Transverse colon (tissue), 4 donors: ENCODE measurements at regions not wholly inside any gene's neighbourhood (a gene's known extent, or its start where the extent isn't known, plus 50 kb on each side); places are given as distances from the start of the nearest gene placed in this dataset.
"Not testable (repeated sequence)": the region's sequence is repeated elsewhere in the genome, so short reads cannot be mapped to it uniquely, and the experiment has no call there.

Experiments used
- DNase-seq: peaks from one replicate; pipeline ENCODE4 v3.0.0-alpha.2; 2019
- H3K27ac ChIP-seq, 4 donors: fragments of 200-600 bp; sonication (generic); 2 replicates each; pipeline ENCODE4 v1.5.1; 2016 to 2018; ENCODE audit warnings: inconsistent platforms in 4 of 4
- H3K27me3 ChIP-seq: fragments of 200-600 bp; sonication (generic); 2 replicates; pipeline ENCODE4 v1.5.1; 2017; ENCODE audit warnings: inconsistent platforms
- H3K36me3 ChIP-seq, 4 donors: fragments of 200-600 bp; sonication (generic); 2 replicates each; pipeline ENCODE4 v1.5.1; 2017 to 2019; ENCODE audit warnings: inconsistent platforms in 4 of 4
- H3K4me1 ChIP-seq, 4 donors: fragments of 200-600 bp; sonication (generic); 2 replicates each; pipeline ENCODE4 v1.5.1; 2017 to 2020; ENCODE audit warnings: inconsistent platforms in 4 of 4
- H3K4me3 ChIP-seq, 4 donors: fragments of 200-600 bp; sonication (generic); 1 replicate in 1 of 4; 2 replicates in 3 of 4; pipeline versions ENCODE4 v1.5.1 to v1.6.1; 2017 to 2019; ENCODE audit warnings: inconsistent platforms in 4 of 4
- H3K9me3 ChIP-seq, 2 donors: fragments of 200-600 bp; sonication (generic); 2 replicates each; pipeline ENCODE4 v1.5.1; 2017 to 2019; ENCODE audit warnings: inconsistent platforms in 2 of 2
- CTCF ChIP-seq, 5 experiments: fragments of 200-600 bp in 3 of 5; fragments of 450-650 bp in 2 of 5; sonication (generic) in 3 of 5; IDR thresholded peaks; 1 replicate in 2 of 5; 2 replicates in 3 of 5; pipeline ENCODE4 v1.5.1; 2016 to 2017; ENCODE audit warnings: antibody characterized with exemption in 5 of 5, inconsistent platforms in 3 of 5, mild to moderate bottlenecking in 2 of 5, moderate library complexity in 1 of 5
- EP300 ChIP-seq: sonication (generic); formaldehyde crosslinking; IDR thresholded peaks from one replicate; pipeline ENCODE4 v1.6.1; 2017; ENCODE audit warnings: antibody characterized with exemption, low read depth
- POLR2A ChIP-seq: fragments of 450-650 bp; IDR thresholded peaks from one replicate; pipeline ENCODE4 v1.6.1; 2016; ENCODE audit warnings: antibody characterized with exemption, mild to moderate bottlenecking, moderate library complexity
- POLR2AphosphoS5 ChIP-seq, 3 donors: sonication (generic); formaldehyde crosslinking; IDR thresholded peaks; one replicate each; pipeline ENCODE4 v1.6.1; 2016; ENCODE audit warnings: antibody characterized with exemption in 3 of 3
- WGBS, 2 donors: methylation state at CpG; one replicate each; pipeline ENCODE4 v1.1.5; 2018; ENCODE audit warnings: low coverage in 1 of 2; 5-methylcytosine and 5-hydroxymethylcytosine counted together
- in situ Hi-C, 4 donors: fragments of 200-750 bp; cut with MboI; loops; one replicate each; pipeline versions ENCODE4 v1.15.0 to v1.15.1; 2017; ENCODE audit warnings: low sequenced_read_pairs in 3 of 4, low pct_ligation_motif_present in 1 of 4, low pct_unique_long_range_greater_than_20kb in 1 of 4
- intact Hi-C: fragments of 100-400 bp; cut with DNase I; formaldehyde crosslinking; loops from one replicate; pipeline ENCODE4 v1.15.1; 2023; ENCODE audit warnings: low total_unique reads

- in situ Hi-C loops = no loop called here
- Histone ChIP-seq H3K4me3 (no peak overlapping the region), H3K36me3 (no peaks in the 10 kb centered on the region), H3K27me3 (no peaks in the 10 kb centered on the region), H3K4me1 (no peaks in the 10 kb centered on the region), H3K9me3 (peaks cover 0 to 3% of the 10 kb centered on the region in 2 donors), H3K27ac (no peak overlapping the region)
- intact Hi-C loops = no loop called here
- TF ChIP-seq POLR2A (no peak), EP300 (no peak), CTCF (IDR thresholded peaks at IDR 0.05) (no peak), POLR2AphosphoS5 (IDR thresholded peaks at IDR 0.05) (no peak)
- DNase-seq = no peak
- 79 to 100% methylated on average over 1 of the region's 1 CpG for WGBS, 2 donors
These were observed 267.7 kb downstream of the RPAP3 start for GRCh38 chr12:47438175-47438574.

GRCh38 chr12:47437570-47437969 is 268.3 kb downstream of the RPAP3 start:
- H3K9me3 ChIP-seq = no peaks in the 10 kb centered on the region
- no peak for TF ChIP-seq CTCF (IDR thresholded peaks at IDR 0.05)
- no peak for TF ChIP-seq EP300
- TF ChIP-seq POLR2AphosphoS5 (IDR thresholded peaks at IDR 0.05) = no peak
- no peak for TF ChIP-seq POLR2A
- in situ Hi-C loops (no loop called here), intact Hi-C loops (no loop called here)
- H3K27ac ChIP-seq = no peak overlapping the region
- no peaks in the 10 kb centered on the region for H3K27me3 ChIP-seq
- H3K4me3 ChIP-seq = no peak overlapping the region
- no peaks in the 10 kb centered on the region for H3K36me3 ChIP-seq
- H3K4me1 ChIP-seq = no peaks in the 10 kb centered on the region
- no peak for DNase-seq

- TF ChIP-seq CTCF (IDR thresholded peaks at IDR 0.05) = no peak
- no peak for TF ChIP-seq POLR2AphosphoS5 (IDR thresholded peaks at IDR 0.05)
- no peak for TF ChIP-seq POLR2A
- TF ChIP-seq EP300 = no peak
- Histone ChIP-seq H3K9me3 (no peaks in the 10 kb centered on the region), H3K4me3 (no peak overlapping the region), H3K4me1 (no peaks in the 10 kb centered on the region), H3K36me3 (no peaks in the 10 kb centered on the region), H3K27ac (no peak overlapping the region), H3K27me3 (no peaks in the 10 kb centered on the region)
- intact Hi-C loops (no loop called here), in situ Hi-C loops (no loop called here)
- no peak for DNase-seq
These were observed 272.0 kb downstream of the RPAP3 start for GRCh38 chr12:47433876-47434275.

GRCh38 chr12:47426678-47427309 is 279.0 kb downstream of the RPAP3 start:
- WGBS, 2 donors = 75 to 96% methylated on average over 5 to 21 of the region's 21 CpGs
- in situ Hi-C loops = not testable (repeated sequence)

GRCh38 chr12:47422611-47423010 is 283.2 kb downstream of the RPAP3 start:
- Histone ChIP-seq H3K27me3 (no peaks in the 10 kb centered on the region), H3K36me3 (no peaks in the 10 kb centered on the region), H3K9me3 (no peaks in the 10 kb centered on the region), H3K27ac (no peak overlapping the region), H3K4me1 (no peaks in the 10 kb centered on the region), H3K4me3 (no peak overlapping the region)
- WGBS, 2 donors = 23 to 54% methylated on average over 2 of the region's 2 CpGs
- in situ Hi-C loops (no loop called here), intact Hi-C loops (no loop called here)
- no peak for TF ChIP-seq EP300
- no peak for TF ChIP-seq POLR2A
- no peak for TF ChIP-seq CTCF (IDR thresholded peaks at IDR 0.05)
- no peak for DNase-seq

More at GRCh38 chr12:47426678-47427309, 279.0 kb downstream of the RPAP3 start:
- H3K27ac ChIP-seq, DNase-seq, intact Hi-C loops, H3K36me3 ChIP-seq, H3K4me1 ChIP-seq, H3K27me3 ChIP-seq, H3K9me3 ChIP-seq, H3K4me3 ChIP-seq: not testable (repeated sequence)
